Neural crest cell (in vitro differentiated cells): ENCODE measurements at regions not wholly inside any gene's neighbourhood (a gene's known extent, or its start where the extent isn't known, plus 50 kb on each side); places are given as distances from the start of the nearest gene placed in this dataset.

ENCODE experiments used
- DNase-seq: peaks from one replicate; pipeline ENCODE4 v3.0.0; 2021; ENCODE audit warnings: low read depth, mixed read lengths, low spot score
- H3K27ac Mint-ChIP-seq: one replicate; pipeline ENCODE4 v1.8.0; 2021; ENCODE audit warnings: mild to moderate bottlenecking, mixed read lengths; ENCODE audit not compliant: unreplicated experiment
- H3K27me3 Mint-ChIP-seq: 2 replicates; pipeline ENCODE4 v1.8.0; 2021; ENCODE audit warnings: low read depth, mild to moderate bottlenecking, mixed read lengths
- H3K36me3 Mint-ChIP-seq: 2 replicates; pipeline ENCODE4 v1.8.0; 2021; ENCODE audit warnings: low read depth, mild to moderate bottlenecking, mixed read lengths
- H3K4me1 Mint-ChIP-seq: 2 replicates; pipeline ENCODE4 v1.8.0; 2021; ENCODE audit warnings: mixed read lengths
- H3K4me3 Mint-ChIP-seq: one replicate; pipeline ENCODE4 v1.8.0; 2021; ENCODE audit warnings: mild to moderate bottlenecking, mixed read lengths
- H3K9me3 Mint-ChIP-seq: 2 replicates; pipeline ENCODE4 v1.8.0; 2021; ENCODE audit warnings: mixed read lengths
- CTCF ChIP-seq: fragments of 200-600 bp; sonication (generic); conservative IDR thresholded peaks from 2 replicates; pipeline ENCODE4 v1.5.0; 2021; ENCODE audit warnings: antibody characterized with exemption, mild to moderate bottlenecking

- H3K9me3 Mint-ChIP-seq, result no peaks in the 10 kb centered on the region
- H3K27ac Mint-ChIP-seq, result no peak overlapping the region
- no peak overlapping the region for H3K4me3 Mint-ChIP-seq
- TF ChIP-seq CTCF, result no peak
- no peak for DNase-seq
- no peaks in the 10 kb centered on the region for H3K27me3 Mint-ChIP-seq
- no peaks in the 10 kb centered on the region for H3K4me1 Mint-ChIP-seq
- H3K36me3 Mint-ChIP-seq, result no peaks in the 10 kb centered on the region
These were observed 461.4 kb upstream of the TSHZ3 start for GRCh38 chr19:31810536-31811109.

GRCh38 chr19:31817971-31818797 lies 468.9 kb upstream of the TSHZ3 start:
- Mint-ChIP-seq H3K9me3 (peaks cover 4% of the 10 kb centered on the region), H3K4me1 (peaks cover 14% of the 10 kb centered on the region), H3K27ac (no peak overlapping the region), H3K36me3 (no peaks in the 10 kb centered on the region), H3K4me3 (no peak overlapping the region), H3K27me3 (no peaks in the 10 kb centered on the region)
- no peak for TF ChIP-seq CTCF
- no peak for DNase-seq

- no peak overlapping the region for H3K4me3 Mint-ChIP-seq
- H3K4me1 Mint-ChIP-seq, result peaks cover 14% of the 10 kb centered on the region
- no peaks in the 10 kb centered on the region for H3K36me3 Mint-ChIP-seq
- no peaks in the 10 kb centered on the region for H3K27me3 Mint-ChIP-seq
- DNase-seq, result no peak
- peaks cover 4% of the 10 kb centered on the region for H3K9me3 Mint-ChIP-seq
- no peak for TF ChIP-seq CTCF
- H3K27ac Mint-ChIP-seq, result no peak overlapping the region
These were observed 469.5 kb upstream of the TSHZ3 start for GRCh38 chr19:31818798-31819105.

GRCh38 chr19:31819837-31820236 lies 470.6 kb upstream of the TSHZ3 start:
- no peaks in the 10 kb centered on the region for H3K36me3 Mint-ChIP-seq
- H3K27me3 Mint-ChIP-seq, result no peaks in the 10 kb centered on the region
- DNase-seq, result no peak
- H3K4me1 Mint-ChIP-seq, result peaks cover 14% of the 10 kb centered on the region
- TF ChIP-seq CTCF, result no peak
- H3K9me3 Mint-ChIP-seq, result peaks cover 4% of the 10 kb centered on the region
- H3K4me3 Mint-ChIP-seq, result no peak overlapping the region
- no peak overlapping the region for H3K27ac Mint-ChIP-seq

GRCh38 chr19:31821346-31821745 lies 472.1 kb upstream of the TSHZ3 start:
- H3K4me1 Mint-ChIP-seq, result peaks cover 14% of the 10 kb centered on the region
- DNase-seq, result no peak
- H3K27ac Mint-ChIP-seq, result no peak overlapping the region
- H3K27me3 Mint-ChIP-seq, result peaks cover 5% of the 10 kb centered on the region
- no peak for TF ChIP-seq CTCF
- no peak overlapping the region for H3K4me3 Mint-ChIP-seq
- peaks cover 11% of the 10 kb centered on the region for H3K9me3 Mint-ChIP-seq
- no peaks in the 10 kb centered on the region for H3K36me3 Mint-ChIP-seq
